H1 (cell line): ENCODE measurements at regions not wholly inside any gene's neighbourhood (a gene's known extent, or its start where the extent isn't known, plus 50 kb on each side); places are given as distances from the start of the nearest gene placed in this dataset.

Source experiments
- ATF3 ChIP-seq: IDR thresholded peaks from 2 replicates; pipeline ENCODE4 v1.6.1; 2011; ENCODE audit warnings: low read depth, mild to moderate bottlenecking, low read length; ENCODE audit not compliant: insufficient read depth
- CREB1 ChIP-seq: IDR thresholded peaks from 2 replicates; pipeline ENCODE4 v1.6.1; 2012; ENCODE audit warnings: inconsistent platforms
- CTCF ChIP-seq, 3 experiments: IDR thresholded peaks; 1 replicate in 2 of 3; 2 replicates in 1 of 3; pipeline versions ENCODE4 v1.5.1 to v1.6.1; 2011; ENCODE audit warnings: low read length in 3 of 3, mild to moderate bottlenecking in 3 of 3, inconsistent platforms in 2 of 3, low read depth in 1 of 3, moderate library complexity in 1 of 3; ENCODE audit not compliant: insufficient read depth in 1 of 3; ENCODE audit errors: control extremely low read depth in 1 of 3
- E2F6 ChIP-seq: IDR thresholded peaks from 2 replicates; pipeline ENCODE4 v1.6.1; 2012; ENCODE audit warnings: inconsistent platforms
- EP300 ChIP-seq, 2 experiments: IDR thresholded peaks; 1 replicate in 1 of 2; 2 replicates in 1 of 2; pipeline ENCODE4 v1.6.1; 2011 to 2012; ENCODE audit warnings: low read depth in 2 of 2, low read length in 2 of 2, mild to moderate bottlenecking in 2 of 2, borderline replicate concordance in 1 of 2, inconsistent platforms in 1 of 2, moderate library complexity in 1 of 2
- KDM1A ChIP-seq: fragments of 200-600, 300-600 bp; sonication (generic); IDR thresholded peaks from 2 replicates; pipeline ENCODE4 v1.7.1; 2016; ENCODE audit warnings: mild to moderate bottlenecking, low read length, borderline replicate concordance
- MAFK ChIP-seq: IDR thresholded peaks from 2 replicates; pipeline ENCODE4 v1.6.1; 2012; ENCODE audit warnings: low read depth, mild to moderate bottlenecking, improper control_type of control experiment, low read length
- POLR2A ChIP-seq, 2 experiments: IDR thresholded peaks; 1 replicate in 1 of 2; 2 replicates in 1 of 2; pipeline ENCODE4 v1.6.1; 2011; ENCODE audit warnings: low read depth in 2 of 2, low read length in 2 of 2, mild to moderate bottlenecking in 2 of 2; ENCODE audit errors: control extremely low read depth in 1 of 2
- POLR2AphosphoS5 ChIP-seq: IDR thresholded peaks from 2 replicates; pipeline ENCODE4 v1.6.1; 2011; ENCODE audit warnings: low read depth, low read length
- SIN3A ChIP-seq, 2 experiments: IDR thresholded peaks in 1 of 2; conservative IDR thresholded peaks in 1 of 2; 2 replicates each; pipeline ENCODE4 v1.6.1; 2011 to 2012; ENCODE audit warnings: low read length in 2 of 2, improper control_type of control experiment in 1 of 2, low read depth in 1 of 2, mild to moderate bottlenecking in 1 of 2
- TBP ChIP-seq: IDR thresholded peaks from 2 replicates; pipeline ENCODE4 v1.6.1; 2011; ENCODE audit warnings: low read depth, low read length, improper control_type of control experiment
- ZNF274 ChIP-seq: IDR thresholded peaks from 2 replicates; pipeline ENCODE4 v1.7.0; 2012; ENCODE audit warnings: low read length, borderline replicate concordance; ENCODE audit errors: extremely low read depth

GRCh38 chr2:10183146-10183675, 60.7 kb downstream of the RRM2 start:
- no peak for TF ChIP-seq CREB1
- TF ChIP-seq CTCF (IDR thresholded peaks at IDR 0.05; ENCODE audit: control extremely low read depth in 1 of 3, insufficient read depth in 1 of 3, low read depth in 1 of 3, low read length in 3 of 3): no peak
- TF ChIP-seq ZNF274: no peak
- TF ChIP-seq EP300 (IDR thresholded peaks at IDR 0.05; ENCODE audit: borderline replicate concordance in 1 of 2, low read depth in 2 of 2, low read length in 2 of 2): no peak
- no peak for TF ChIP-seq ATF3
- TF ChIP-seq KDM1A: no peak
- no peak for TF ChIP-seq MAFK
- TF ChIP-seq E2F6: no peak
- TF ChIP-seq SIN3A (conservative IDR thresholded peaks at IDR 0.05 in 1 of 2, IDR thresholded peaks at IDR 0.05 in 1 of 2; ENCODE audit: low read depth in 1 of 2, low read length in 2 of 2): no peak
- TF ChIP-seq TBP: no peak
- TF ChIP-seq POLR2A (IDR thresholded peaks at IDR 0.05; ENCODE audit: control extremely low read depth in 1 of 2, low read depth in 2 of 2, low read length in 2 of 2): no peak
- no peak for TF ChIP-seq POLR2AphosphoS5
